Ramos (cell line): ENCODE measurements at regions not wholly inside any gene's neighbourhood (a gene's known extent, or its start where the extent isn't known, plus 50 kb on each side); places are given as distances from the start of the nearest gene placed in this dataset.
"Not testable (repeated sequence)": the region's sequence is repeated elsewhere in the genome, so short reads cannot be mapped to it uniquely, and the experiment has no call there.

Experiments used
- in situ Hi-C: fragments of 300-500 bp; cut with MboI; formaldehyde crosslinking; loops from one replicate; pipeline ENCODE4 v1.14.3; 2022; ENCODE audit warnings: low sequenced_read_pairs; ENCODE audit not compliant: unreplicated experiment

DNA sequence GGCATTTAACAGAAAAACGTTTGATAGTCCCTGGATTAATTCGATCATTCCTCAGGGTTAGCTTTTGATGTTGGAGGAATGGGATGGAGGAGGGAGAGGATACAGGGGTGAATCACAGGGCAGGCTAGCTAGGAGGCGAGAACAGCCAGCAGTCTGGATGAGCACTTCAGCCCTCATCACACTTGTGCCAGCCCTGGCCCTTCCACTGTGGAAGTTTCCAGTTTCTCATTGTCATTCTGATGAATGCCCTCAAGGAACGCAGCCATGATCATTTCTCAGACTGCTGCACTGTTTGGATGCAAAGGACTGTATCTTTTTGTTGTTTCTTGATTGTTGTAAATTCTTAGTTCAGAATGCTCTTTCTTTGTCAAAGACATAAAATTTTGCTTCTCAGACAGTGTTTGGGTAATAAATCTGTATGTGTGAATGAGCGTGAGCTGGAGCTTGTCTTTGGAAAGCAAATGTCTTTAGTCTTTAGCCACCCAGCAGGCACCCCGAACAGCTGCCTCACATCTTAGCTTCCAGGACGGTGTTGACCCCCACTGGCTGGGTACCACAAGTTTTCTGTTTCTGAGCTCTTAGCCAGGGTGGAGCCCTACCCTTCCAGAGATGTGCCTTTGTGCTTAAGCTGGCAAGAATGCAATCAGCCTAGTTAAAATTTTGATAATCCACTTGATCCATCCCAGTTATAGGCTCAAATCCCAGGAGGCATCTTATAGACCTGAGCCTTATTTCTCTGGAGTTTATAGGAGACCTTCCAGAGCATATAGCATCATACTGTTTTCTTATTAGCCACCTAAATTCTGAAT is 121.1 kb downstream of the PDCD6IP start:
- in situ Hi-C loops: no loop called here

DNA sequence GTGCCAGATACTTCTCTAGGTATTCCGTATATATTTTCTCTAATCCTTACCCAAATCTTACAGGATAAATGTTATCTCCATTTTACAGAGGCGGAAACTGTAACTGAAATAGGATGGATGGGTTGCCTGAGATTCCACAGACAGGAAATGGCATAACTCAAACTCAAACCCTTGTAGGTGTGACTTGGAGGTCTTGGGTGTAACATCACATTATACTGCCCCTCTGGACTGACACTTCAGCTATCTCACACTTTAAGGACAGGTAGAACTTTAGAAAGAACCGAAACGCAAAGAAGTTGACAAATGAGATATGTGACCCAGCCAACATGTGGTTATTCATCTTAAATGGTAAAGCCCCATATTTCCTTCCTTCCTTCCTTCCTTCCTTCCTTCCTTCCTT is 122.1 kb downstream of the PDCD6IP start:
- in situ Hi-C loops: no loop called here

DNA sequence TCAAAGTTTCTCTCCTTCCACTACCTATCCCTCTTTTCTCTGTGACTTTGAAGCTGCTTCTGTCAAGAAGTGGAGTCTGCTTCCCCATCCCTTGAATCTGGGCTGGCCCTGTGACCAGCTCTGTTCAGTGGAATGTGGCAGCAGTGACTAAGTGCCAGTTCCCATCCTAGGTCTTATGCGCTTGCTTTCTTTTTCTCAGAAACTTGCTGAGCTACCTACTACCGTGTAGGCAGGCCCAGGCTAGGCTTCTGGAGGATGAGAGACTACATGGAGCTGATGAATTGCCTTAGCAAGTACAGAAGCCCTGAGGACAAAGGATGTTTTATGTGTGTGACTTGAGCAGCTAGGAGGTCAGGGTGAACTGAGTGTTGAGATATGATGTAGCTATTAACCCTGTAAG is 123.2 kb downstream of the PDCD6IP start:
- in situ Hi-C loops: no loop called here

GRCh38 chr3:33926998-33927605 is 128.7 kb downstream of the PDCD6IP start:
- in situ Hi-C loops: no loop called here

- in situ Hi-C loops: no loop called here
Observed at GRCh38 chr3:33929813-33930212, 131.4 kb downstream of the PDCD6IP start.

- in situ Hi-C loops: no loop called here
Observed at GRCh38 chr3:33931512-33931911, 133.1 kb downstream of the PDCD6IP start.

DNA sequence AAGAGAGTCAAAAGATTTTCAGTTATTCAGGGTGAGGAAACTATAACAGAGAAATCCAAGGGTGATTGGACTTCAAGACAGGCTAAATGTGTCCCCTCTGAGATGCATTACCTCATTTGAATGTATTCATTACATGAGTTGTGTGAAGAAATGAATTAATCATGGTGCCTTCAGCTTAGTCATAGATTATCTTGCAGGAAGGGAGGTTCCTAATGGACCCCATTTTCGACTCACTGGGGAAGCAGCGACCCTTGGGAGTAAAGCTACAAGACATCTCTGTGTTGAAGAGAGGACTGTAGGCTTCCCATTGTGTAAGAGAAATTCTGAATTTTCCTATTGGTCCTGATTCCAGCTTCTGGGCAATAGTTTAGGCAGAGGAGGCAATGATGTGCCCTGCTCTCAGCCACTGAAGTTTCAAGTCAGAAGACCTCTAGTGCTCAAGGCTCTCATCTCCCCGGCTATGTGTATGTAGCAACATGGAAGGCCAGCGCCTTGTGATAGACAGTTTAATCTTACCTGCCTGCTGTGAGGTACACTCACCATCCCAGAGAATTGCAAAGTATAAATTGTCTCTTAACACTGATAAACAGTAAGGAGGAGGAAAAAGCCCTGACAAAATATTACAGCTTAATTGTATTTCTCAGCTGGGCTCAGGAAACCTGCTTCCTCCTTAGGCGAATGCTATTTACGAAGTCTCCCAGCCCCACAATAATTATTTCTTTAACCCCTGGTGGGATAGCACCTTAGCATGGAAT is 133.8 kb downstream of the PDCD6IP start:
- in situ Hi-C loops: no loop called here

DNA sequence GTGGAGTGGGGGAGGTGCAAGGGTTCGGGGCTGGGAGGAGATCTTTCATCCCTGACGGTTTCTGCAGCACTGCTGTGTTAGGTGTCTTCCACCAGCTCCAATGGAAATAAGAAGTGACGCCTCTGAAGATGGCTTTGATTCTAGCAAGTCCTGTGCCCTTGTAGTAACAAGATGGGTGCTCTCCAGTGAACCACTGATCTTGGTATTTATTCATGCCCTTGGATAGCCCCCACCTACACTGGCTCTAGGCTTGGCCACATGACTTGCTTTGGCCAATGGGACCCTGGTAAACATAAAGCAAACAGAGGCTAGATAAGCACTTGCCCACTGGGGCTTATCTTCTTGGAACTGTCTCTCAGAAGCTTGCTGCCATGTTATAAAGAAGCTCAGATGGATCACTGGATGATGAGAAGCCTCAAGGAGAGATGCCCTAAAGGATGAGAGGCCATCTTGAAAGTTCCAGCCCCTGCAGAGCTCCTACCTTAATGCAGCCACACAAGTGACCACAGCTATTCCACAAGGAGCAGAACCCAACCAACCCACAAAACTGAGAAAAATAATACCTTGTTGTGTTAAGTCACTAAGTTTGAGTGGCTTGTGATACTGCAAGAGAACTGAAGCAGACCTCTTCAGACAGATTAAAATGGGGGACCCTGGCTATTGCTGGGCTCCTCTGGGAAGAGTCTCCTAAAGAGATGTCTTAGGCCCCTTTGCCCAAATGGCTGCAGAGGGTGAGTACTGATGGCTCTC is 137.9 kb downstream of the PDCD6IP start:
- in situ Hi-C loops: no loop called here

DNA sequence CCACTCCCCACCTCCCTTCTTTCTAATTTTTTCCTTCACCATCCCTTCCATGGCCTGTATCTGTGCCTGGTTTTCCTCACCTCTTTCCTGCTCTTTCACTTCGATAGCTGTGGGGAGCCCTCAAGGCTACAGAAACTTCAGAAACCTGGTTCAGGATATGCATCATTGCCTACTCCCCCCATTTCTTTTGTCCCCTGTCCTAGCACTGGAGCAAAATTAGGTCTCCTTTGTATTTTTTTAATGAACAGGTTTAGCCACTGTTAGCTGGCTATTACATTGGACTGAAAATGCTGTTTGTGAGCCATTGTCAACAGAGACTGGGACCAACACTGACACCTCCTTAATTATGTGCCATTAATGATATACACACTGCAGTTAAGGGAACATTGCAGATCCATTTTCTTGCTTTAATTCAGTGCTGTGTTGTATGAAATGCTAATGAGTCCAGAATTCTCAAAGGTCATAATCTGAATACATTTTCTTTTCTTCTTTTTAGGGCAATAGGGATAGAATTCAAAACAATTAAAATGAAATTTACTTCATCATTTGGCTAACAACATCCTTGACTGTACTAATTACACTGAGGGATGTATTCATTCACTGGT is 138.6 kb downstream of the PDCD6IP start:
- in situ Hi-C loops: no loop called here

GRCh38 chr3:33937628-33938027 is 139.2 kb downstream of the PDCD6IP start:
- in situ Hi-C loops: no loop called here

DNA sequence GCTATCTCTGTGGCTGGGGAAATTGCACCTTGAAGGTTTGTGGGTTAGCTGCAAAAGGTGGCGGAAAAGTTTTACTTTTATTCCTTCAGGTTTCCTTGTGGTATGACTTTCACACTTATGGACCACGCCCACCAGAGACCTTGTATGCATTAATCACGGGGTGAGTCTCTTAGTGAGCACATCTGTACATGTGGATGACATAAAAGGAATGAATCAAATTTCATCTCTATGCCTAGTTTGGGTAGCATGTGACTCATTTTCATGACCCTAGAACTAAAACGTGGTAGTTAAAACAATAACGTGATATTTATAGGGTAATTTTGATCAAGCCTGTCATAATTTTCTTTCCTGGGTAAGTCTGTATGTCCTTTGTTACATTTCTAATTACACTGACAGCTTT is 141.7 kb downstream of the PDCD6IP start:
- in situ Hi-C loops: no loop called here

- in situ Hi-C loops: no loop called here
Observed at GRCh38 chr3:33940736-33941135, 142.3 kb downstream of the PDCD6IP start.

DNA sequence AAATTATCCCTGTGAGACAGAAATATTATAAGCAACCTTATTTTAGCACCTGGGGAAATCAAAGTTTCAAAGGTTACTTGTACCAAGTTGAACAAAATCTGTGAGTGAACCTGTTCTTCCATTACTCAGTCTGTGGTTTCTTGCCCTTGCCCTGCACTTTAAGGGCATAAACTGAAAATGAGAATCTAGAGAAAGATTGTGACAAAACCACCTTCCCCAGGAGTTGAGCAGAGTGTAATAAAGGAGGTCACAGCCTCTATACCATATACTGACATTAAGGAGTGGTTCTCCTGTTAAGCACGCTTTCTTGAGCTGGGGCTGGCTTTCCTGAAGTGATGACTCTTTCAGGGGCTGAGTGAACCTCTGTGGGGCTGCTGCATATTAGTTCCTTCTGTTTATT is 143.4 kb downstream of the PDCD6IP start:
- in situ Hi-C loops: no loop called here

GRCh38 chr3:33942483-33943150 is 144.2 kb downstream of the PDCD6IP start:
- in situ Hi-C loops: no loop called here

- in situ Hi-C loops: no loop called here
Observed at GRCh38 chr3:33943277-33943676, 144.8 kb downstream of the PDCD6IP start.

- in situ Hi-C loops: not testable (repeated sequence)
Observed at GRCh38 chr3:33946612-33947011, 148.2 kb downstream of the PDCD6IP start.

GRCh38 chr3:33947272-33948195 is 149.1 kb downstream of the PDCD6IP start:
- in situ Hi-C loops: no loop called here

GRCh38 chr3:33949074-33949473 is 150.6 kb downstream of the PDCD6IP start:
- in situ Hi-C loops: no loop called here

- in situ Hi-C loops: no loop called here
Observed at GRCh38 chr3:33954956-33955355, 156.5 kb downstream of the PDCD6IP start.
